ENCODE measurements at regions not wholly inside any gene's neighbourhood (a gene's known extent, or its start where the extent isn't known, plus 50 kb on each side); places are given as distances from the start of the nearest gene placed in this dataset.

- no peak for TF ChIP-seq CTCF (IDR thresholded peaks at IDR 0.05; ENCODE audit: low read depth, low read length, missing control alignments)
Measured at GRCh38 chr12:128008341-128008740, 258.6 kb upstream of the TMEM132C start.

GRCh38 chr12:128009108-128009507 is 257.9 kb upstream of the TMEM132C start:
- H3K27ac ChIP-seq = peak overlapping the region; percentile 78
- no peaks in the 10 kb centered on the region for H3K36me3 ChIP-seq (replicated peaks)
- DNase-seq = no peak
- H3K4me3 ChIP-seq (ENCODE audit: low read depth, low read length) = no peak overlapping the region
- H3K27me3 ChIP-seq (replicated peaks) = no peaks in the 10 kb centered on the region
- no peak for TF ChIP-seq CTCF (IDR thresholded peaks at IDR 0.05; ENCODE audit: low read depth, low read length, missing control alignments)
- in situ Hi-C loops (cut with HindIII; ENCODE audit: low pct_ligation_motif_present, low sequenced_read_pairs) = no loop called here

More at GRCh38 chr12:128008341-128008740, 258.6 kb upstream of the TMEM132C start:
- H3K36me3 ChIP-seq (replicated peaks) = no peaks in the 10 kb centered on the region
- DNase-seq = peak; percentile 76
- in situ Hi-C loops (cut with HindIII; ENCODE audit: low pct_ligation_motif_present, low sequenced_read_pairs) = no loop called here
- H3K27ac ChIP-seq = peak overlapping the region; percentile 78
- H3K4me3 ChIP-seq (ENCODE audit: low read depth, low read length) = no peak overlapping the region
- H3K27me3 ChIP-seq (replicated peaks) = no peaks in the 10 kb centered on the region

- Histone ChIP-seq H3K27ac (no peak overlapping the region), H3K27me3 (replicated peaks) (no peaks in the 10 kb centered on the region), H3K36me3 (replicated peaks) (no peaks in the 10 kb centered on the region), H3K4me3 (ENCODE audit: low read depth, low read length) (no peak overlapping the region)
- in situ Hi-C loops (cut with HindIII; ENCODE audit: low pct_ligation_motif_present, low sequenced_read_pairs) = no loop called here
- TF ChIP-seq CTCF (IDR thresholded peaks at IDR 0.05; ENCODE audit: low read depth, low read length, missing control alignments) = no peak
- no peak for DNase-seq
Measured at GRCh38 chr12:128012110-128012509, 254.9 kb upstream of the TMEM132C start.

- no peak for TF ChIP-seq CTCF (IDR thresholded peaks at IDR 0.05; ENCODE audit: low read depth, low read length, missing control alignments)
- Histone ChIP-seq H3K27me3 (replicated peaks) (no peaks in the 10 kb centered on the region), H3K27ac (no peak overlapping the region), H3K36me3 (replicated peaks) (no peaks in the 10 kb centered on the region), H3K4me3 (ENCODE audit: low read depth, low read length) (no peak overlapping the region)
- in situ Hi-C loops (cut with HindIII; ENCODE audit: low pct_ligation_motif_present, low sequenced_read_pairs) = no loop called here
- DNase-seq = no peak
Measured at GRCh38 chr12:128015276-128015675, 251.7 kb upstream of the TMEM132C start.

GRCh38 chr12:128018067-128018466 is 248.9 kb upstream of the TMEM132C start:
- Histone ChIP-seq H3K36me3 (replicated peaks) (no peaks in the 10 kb centered on the region), H3K4me3 (ENCODE audit: low read depth, low read length) (no peak overlapping the region), H3K27ac (no peak overlapping the region), H3K27me3 (replicated peaks) (no peaks in the 10 kb centered on the region)
- no peak for TF ChIP-seq CTCF (IDR thresholded peaks at IDR 0.05; ENCODE audit: low read depth, low read length, missing control alignments)
- DNase-seq = peak; percentile 12
- in situ Hi-C loops (cut with HindIII; ENCODE audit: low pct_ligation_motif_present, low sequenced_read_pairs) = no loop called here

GRCh38 chr12:128019996-128020544 is 246.9 kb upstream of the TMEM132C start:
- Histone ChIP-seq H3K36me3 (replicated peaks) (no peaks in the 10 kb centered on the region), H3K27ac (no peak overlapping the region), H3K27me3 (replicated peaks) (no peaks in the 10 kb centered on the region), H3K4me3 (ENCODE audit: low read depth, low read length) (no peak overlapping the region)
- in situ Hi-C loops (cut with HindIII; ENCODE audit: low pct_ligation_motif_present, low sequenced_read_pairs) = no loop called here
- DNase-seq = no peak
- TF ChIP-seq CTCF (IDR thresholded peaks at IDR 0.05; ENCODE audit: low read depth, low read length, missing control alignments) = no peak
